ENCODE measurements at regions not wholly inside any gene's neighbourhood (a gene's known extent, or its start where the extent isn't known, plus 50 kb on each side); places are given as distances from the start of the nearest gene placed in this dataset.

DNA sequence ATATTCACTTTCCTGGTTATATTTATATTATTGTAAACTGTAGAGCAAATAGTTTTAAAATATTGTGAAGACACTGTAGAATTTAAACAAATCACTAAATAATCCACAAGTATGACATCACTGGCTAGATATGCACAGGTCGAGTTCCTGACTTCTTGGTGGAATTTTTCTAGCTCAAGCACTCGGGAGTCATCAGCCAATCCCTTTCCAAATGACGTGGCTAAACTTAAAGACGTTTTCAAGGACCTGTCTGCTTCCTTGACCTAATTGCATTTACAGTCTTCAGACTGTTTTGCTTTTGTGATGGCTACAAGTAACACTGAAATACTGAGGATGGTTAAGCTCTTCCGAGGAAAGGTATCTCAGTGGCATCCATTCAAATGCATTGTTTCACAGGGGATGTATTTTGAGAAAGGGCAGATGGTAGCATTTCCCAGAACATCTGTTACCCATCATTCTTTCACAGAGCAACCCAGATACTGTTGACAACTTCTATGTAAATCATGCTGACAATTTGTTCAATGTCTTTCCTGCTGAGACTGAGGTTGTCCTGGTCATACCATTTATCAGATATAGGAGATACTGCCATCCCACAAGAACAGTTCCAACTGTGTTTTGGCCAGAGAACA is 262.8 kb downstream of the CDH10 start:
- no peak overlapping the region for H3K4me3 ChIP-seq (ENCODE audit: low read depth, low read length)
- TF ChIP-seq, protein P1, sequence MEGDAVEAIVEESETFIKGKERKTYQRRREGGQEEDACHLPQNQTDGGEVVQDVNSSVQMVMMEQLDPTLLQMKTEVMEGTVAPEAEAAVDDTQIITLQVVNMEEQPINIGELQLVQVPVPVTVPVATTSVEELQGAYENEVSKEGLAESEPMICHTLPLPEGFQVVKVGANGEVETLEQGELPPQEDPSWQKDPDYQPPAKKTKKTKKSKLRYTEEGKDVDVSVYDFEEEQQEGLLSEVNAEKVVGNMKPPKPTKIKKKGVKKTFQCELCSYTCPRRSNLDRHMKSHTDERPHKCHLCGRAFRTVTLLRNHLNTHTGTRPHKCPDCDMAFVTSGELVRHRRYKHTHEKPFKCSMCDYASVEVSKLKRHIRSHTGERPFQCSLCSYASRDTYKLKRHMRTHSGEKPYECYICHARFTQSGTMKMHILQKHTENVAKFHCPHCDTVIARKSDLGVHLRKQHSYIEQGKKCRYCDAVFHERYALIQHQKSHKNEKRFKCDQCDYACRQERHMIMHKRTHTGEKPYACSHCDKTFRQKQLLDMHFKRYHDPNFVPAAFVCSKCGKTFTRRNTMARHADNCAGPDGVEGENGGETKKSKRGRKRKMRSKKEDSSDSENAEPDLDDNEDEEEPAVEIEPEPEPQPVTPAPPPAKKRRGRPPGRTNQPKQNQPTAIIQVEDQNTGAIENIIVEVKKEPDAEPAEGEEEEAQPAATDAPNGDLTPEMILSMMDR (IDR thresholded peaks at IDR 0.05; ENCODE audit: low read depth, low read length) = no peak
- TF ChIP-seq, protein P2, sequence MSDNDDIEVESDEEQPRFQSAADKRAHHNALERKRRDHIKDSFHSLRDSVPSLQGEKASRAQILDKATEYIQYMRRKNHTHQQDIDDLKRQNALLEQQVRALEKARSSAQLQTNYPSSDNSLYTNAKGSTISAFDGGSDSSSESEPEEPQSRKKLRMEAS (IDR thresholded peaks at IDR 0.05; ENCODE audit: low read depth, low read length) = no peak
- TF ChIP-seq MYC (IDR thresholded peaks at IDR 0.05; ENCODE audit: low read depth, low read length) (no peak), POLR2A (IDR thresholded peaks at IDR 0.05; ENCODE audit: extremely low read depth, insufficient read length) (no peak)
- DNase-seq (ENCODE audit: low read depth) = no peak

DNA sequence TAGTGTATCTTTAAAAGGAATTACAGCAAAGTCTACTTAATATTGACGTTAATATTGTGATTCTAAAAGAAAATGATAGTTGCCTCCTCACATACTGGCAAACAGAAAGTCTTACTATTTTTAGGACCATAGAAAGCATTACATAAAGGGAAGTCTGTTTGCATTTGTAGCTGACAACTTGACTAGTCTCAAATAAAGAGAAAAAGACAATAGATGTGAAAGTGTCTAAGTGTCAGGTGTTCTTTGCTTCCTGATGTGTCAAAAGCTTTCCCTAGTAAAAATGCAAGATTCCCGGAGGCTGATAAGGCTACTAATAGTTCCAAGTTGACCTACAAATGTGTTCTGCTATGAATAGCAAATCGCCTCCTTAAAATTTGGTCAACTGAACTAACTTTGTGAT is 259.7 kb downstream of the CDH10 start:
- no peak overlapping the region for H3K4me3 ChIP-seq (ENCODE audit: low read depth, low read length)
- no peak for DNase-seq (ENCODE audit: low read depth)
- TF ChIP-seq, protein P1 (IDR thresholded peaks at IDR 0.05; ENCODE audit: low read depth, low read length) = no peak
- TF ChIP-seq POLR2A (IDR thresholded peaks at IDR 0.05; ENCODE audit: extremely low read depth, insufficient read length) (no peak), MYC (IDR thresholded peaks at IDR 0.05; ENCODE audit: low read depth, low read length) (no peak)
- TF ChIP-seq, protein P2 (IDR thresholded peaks at IDR 0.05; ENCODE audit: low read depth, low read length) = no peak

DNA sequence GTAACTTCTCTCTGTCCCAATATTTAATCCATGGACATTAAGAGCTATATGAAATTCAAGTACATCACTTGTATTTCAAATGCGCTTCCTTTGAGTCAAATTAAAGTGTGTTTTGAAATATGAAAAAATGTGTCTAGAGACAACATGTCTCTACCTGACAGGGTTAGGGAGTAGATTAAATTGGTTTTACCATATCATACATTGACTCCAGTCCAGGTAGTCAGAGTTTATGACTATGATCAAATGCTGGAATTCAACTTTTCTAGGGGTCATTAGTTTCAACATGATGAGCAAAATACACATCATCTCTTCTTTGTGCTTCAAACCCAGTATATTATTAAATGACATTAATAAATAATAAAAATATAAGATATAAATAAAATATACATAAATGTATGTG is 259.2 kb downstream of the CDH10 start:
- no peak for DNase-seq (ENCODE audit: low read depth)
- no peak overlapping the region for H3K4me3 ChIP-seq (ENCODE audit: low read depth, low read length)
- no peak for TF ChIP-seq POLR2A (IDR thresholded peaks at IDR 0.05; ENCODE audit: extremely low read depth, insufficient read length)
- TF ChIP-seq, protein P2 (IDR thresholded peaks at IDR 0.05; ENCODE audit: low read depth, low read length) = no peak
- TF ChIP-seq, protein P1 (IDR thresholded peaks at IDR 0.05; ENCODE audit: low read depth, low read length) = no peak
- no peak for TF ChIP-seq MYC (IDR thresholded peaks at IDR 0.05; ENCODE audit: low read depth, low read length)

DNA sequence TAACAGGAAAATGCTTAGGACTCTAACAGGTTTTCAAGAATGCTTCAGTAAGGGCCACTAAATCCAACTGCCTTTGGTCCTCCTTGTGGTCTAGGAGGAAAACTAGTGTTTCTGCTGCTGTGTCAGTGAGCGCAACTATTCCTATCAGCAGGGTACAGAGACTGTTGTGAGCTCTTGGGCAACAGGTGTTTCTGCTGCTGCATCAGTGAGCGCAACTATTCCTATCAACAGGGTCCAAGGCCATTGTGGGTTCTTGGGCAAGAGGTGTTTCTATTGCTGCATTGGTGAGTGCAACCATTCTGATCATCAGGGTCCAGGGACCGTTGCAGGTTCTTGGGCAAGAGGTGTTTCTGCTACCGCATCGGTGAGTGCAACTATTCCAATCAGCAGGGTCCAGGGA is 256.3 kb downstream of the CDH10 start:
- TF ChIP-seq, protein P1 (IDR thresholded peaks at IDR 0.05; ENCODE audit: low read depth, low read length) = no peak
- TF ChIP-seq POLR2A (IDR thresholded peaks at IDR 0.05; ENCODE audit: extremely low read depth, insufficient read length) (no peak), MYC (IDR thresholded peaks at IDR 0.05; ENCODE audit: low read depth, low read length) (no peak)
- TF ChIP-seq, protein P2 (IDR thresholded peaks at IDR 0.05; ENCODE audit: low read depth, low read length) = no peak
- no peak overlapping the region for H3K4me3 ChIP-seq (ENCODE audit: low read depth, low read length)
- no peak for DNase-seq (ENCODE audit: low read depth)

DNA sequence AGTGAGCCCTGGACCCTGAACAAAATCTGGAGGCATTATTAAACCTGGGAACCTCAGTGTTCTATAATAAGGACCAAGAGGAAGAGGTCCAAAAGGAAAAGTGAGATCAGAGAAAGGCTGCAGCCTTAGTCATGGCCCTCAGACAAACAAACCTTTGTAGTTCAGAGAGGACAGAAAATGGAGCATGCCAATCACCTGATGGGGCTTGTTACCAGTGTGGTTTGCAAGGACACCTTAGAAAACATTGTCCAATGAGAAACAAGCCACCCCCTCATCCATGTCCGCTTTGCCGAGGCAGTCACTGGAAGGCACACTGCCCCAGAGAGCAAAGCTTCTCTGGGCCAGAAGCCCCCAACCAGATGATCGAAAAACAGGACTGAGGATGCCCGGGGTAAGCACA is 254.8 kb downstream of the CDH10 start:
- TF ChIP-seq, protein P2 (IDR thresholded peaks at IDR 0.05; ENCODE audit: low read depth, low read length) = no peak
- TF ChIP-seq POLR2A (IDR thresholded peaks at IDR 0.05; ENCODE audit: extremely low read depth, insufficient read length) (no peak), MYC (IDR thresholded peaks at IDR 0.05; ENCODE audit: low read depth, low read length) (no peak)
- TF ChIP-seq, protein P1 (IDR thresholded peaks at IDR 0.05; ENCODE audit: low read depth, low read length) = no peak
- H3K4me3 ChIP-seq (ENCODE audit: low read depth, low read length) = no peak overlapping the region
- no peak for DNase-seq (ENCODE audit: low read depth)
